H1 (cell line): ENCODE measurements at regions not wholly inside any gene's neighbourhood (a gene's known extent, or its start where the extent isn't known, plus 50 kb on each side); places are given as distances from the start of the nearest gene placed in this dataset.

Source experiments
- EZH2 ChIP-seq: fragments of 200-600 bp; sonication (generic); IDR thresholded peaks from 2 replicates; pipeline ENCODE4 v1.7.1; 2012; ENCODE audit warnings: low read depth, mild to moderate bottlenecking, moderate library complexity, low read length, inconsistent platforms; ENCODE audit not compliant: severe bottlenecking
- FOSL1 ChIP-seq: IDR thresholded peaks from 2 replicates; pipeline ENCODE4 v1.6.1; 2011; ENCODE audit warnings: mild to moderate bottlenecking, low read depth, low read length, moderate library complexity; ENCODE audit not compliant: insufficient read depth
- HDAC2 ChIP-seq, 2 experiments: fragments of 300-600 bp in 1 of 2; sonication (generic) in 1 of 2; IDR thresholded peaks; 2 replicates each; pipeline ENCODE4 v1.6.1; 2011 to 2012; ENCODE audit warnings: low read depth in 2 of 2, low read length in 2 of 2, mild to moderate bottlenecking in 2 of 2, moderate library complexity in 2 of 2, borderline replicate concordance in 1 of 2, inconsistent platforms in 1 of 2
- KDM1A ChIP-seq: fragments of 200-600, 300-600 bp; sonication (generic); IDR thresholded peaks from 2 replicates; pipeline ENCODE4 v1.7.1; 2016; ENCODE audit warnings: mild to moderate bottlenecking, low read length, borderline replicate concordance
- RAD21 ChIP-seq, 2 experiments: IDR thresholded peaks in 1 of 2; conservative IDR thresholded peaks in 1 of 2; 2 replicates each; pipeline ENCODE4 v1.6.1; 2011; ENCODE audit warnings: low read depth in 2 of 2, low read length in 2 of 2, improper control_type of control experiment in 1 of 2, inconsistent platforms in 1 of 2, mild to moderate bottlenecking in 1 of 2, moderate library complexity in 1 of 2
- TEAD4 ChIP-seq: IDR thresholded peaks from 2 replicates; pipeline ENCODE4 v1.6.1; 2012; ENCODE audit warnings: low read depth, low read length, inconsistent platforms, mixed read lengths
- USF2 ChIP-seq: IDR thresholded peaks from 2 replicates; pipeline ENCODE4 v1.6.1; 2011; ENCODE audit warnings: low read length, improper control_type of control experiment

GRCh38 chr2:220224691-220225543 lies 597.5 kb downstream of the SLC4A3 start (continued):
- TF ChIP-seq KDM1A: no peak
- no peak for TF ChIP-seq RAD21 (IDR thresholded peaks at IDR 0.05 in 1 of 2, conservative IDR thresholded peaks at IDR 0.05 in 1 of 2; ENCODE audit: low read depth in 2 of 2, low read length in 2 of 2)
- TF ChIP-seq TEAD4: no peak
- TF ChIP-seq HDAC2 (IDR thresholded peaks at IDR 0.05; ENCODE audit: borderline replicate concordance in 1 of 2, low read depth in 2 of 2, low read length in 2 of 2): no peak
- TF ChIP-seq FOSL1: no peak
- TF ChIP-seq USF2: no peak
- no peak for TF ChIP-seq EZH2
